Transverse colon (tissue), 4 donors: ENCODE measurements at regions not wholly inside any gene's neighbourhood (a gene's known extent, or its start where the extent isn't known, plus 50 kb on each side); places are given as distances from the start of the nearest gene placed in this dataset.

Experiments
- DNase-seq: peaks from one replicate; pipeline ENCODE4 v3.0.0-alpha.2; 2019
- H3K27ac ChIP-seq, 4 donors: fragments of 200-600 bp; sonication (generic); 2 replicates each; pipeline ENCODE4 v1.5.1; 2016 to 2018; ENCODE audit warnings: inconsistent platforms in 4 of 4
- H3K27me3 ChIP-seq: fragments of 200-600 bp; sonication (generic); 2 replicates; pipeline ENCODE4 v1.5.1; 2017; ENCODE audit warnings: inconsistent platforms
- H3K36me3 ChIP-seq, 4 donors: fragments of 200-600 bp; sonication (generic); 2 replicates each; pipeline ENCODE4 v1.5.1; 2017 to 2019; ENCODE audit warnings: inconsistent platforms in 4 of 4
- H3K4me1 ChIP-seq, 4 donors: fragments of 200-600 bp; sonication (generic); 2 replicates each; pipeline ENCODE4 v1.5.1; 2017 to 2020; ENCODE audit warnings: inconsistent platforms in 4 of 4
- H3K4me3 ChIP-seq, 4 donors: fragments of 200-600 bp; sonication (generic); 1 replicate in 1 of 4; 2 replicates in 3 of 4; pipeline versions ENCODE4 v1.5.1 to v1.6.1; 2017 to 2019; ENCODE audit warnings: inconsistent platforms in 4 of 4
- H3K9me3 ChIP-seq, 2 donors: fragments of 200-600 bp; sonication (generic); 2 replicates each; pipeline ENCODE4 v1.5.1; 2017 to 2019; ENCODE audit warnings: inconsistent platforms in 2 of 2
- CTCF ChIP-seq, 5 experiments: fragments of 200-600 bp in 3 of 5; fragments of 450-650 bp in 2 of 5; sonication (generic) in 3 of 5; IDR thresholded peaks; 1 replicate in 2 of 5; 2 replicates in 3 of 5; pipeline ENCODE4 v1.5.1; 2016 to 2017; ENCODE audit warnings: antibody characterized with exemption in 5 of 5, inconsistent platforms in 3 of 5, mild to moderate bottlenecking in 2 of 5, moderate library complexity in 1 of 5
- EP300 ChIP-seq: sonication (generic); formaldehyde crosslinking; IDR thresholded peaks from one replicate; pipeline ENCODE4 v1.6.1; 2017; ENCODE audit warnings: antibody characterized with exemption, low read depth
- POLR2A ChIP-seq: fragments of 450-650 bp; IDR thresholded peaks from one replicate; pipeline ENCODE4 v1.6.1; 2016; ENCODE audit warnings: antibody characterized with exemption, mild to moderate bottlenecking, moderate library complexity
- POLR2AphosphoS5 ChIP-seq, 3 donors: sonication (generic); formaldehyde crosslinking; IDR thresholded peaks; one replicate each; pipeline ENCODE4 v1.6.1; 2016; ENCODE audit warnings: antibody characterized with exemption in 3 of 3
- WGBS, 2 donors: methylation state at CpG; one replicate each; pipeline ENCODE4 v1.1.5; 2018; ENCODE audit warnings: low coverage in 1 of 2; 5-methylcytosine and 5-hydroxymethylcytosine counted together
- in situ Hi-C, 4 donors: fragments of 200-750 bp; cut with MboI; loops; one replicate each; pipeline versions ENCODE4 v1.15.0 to v1.15.1; 2017; ENCODE audit warnings: low sequenced_read_pairs in 3 of 4, low pct_ligation_motif_present in 1 of 4, low pct_unique_long_range_greater_than_20kb in 1 of 4
- intact Hi-C: fragments of 100-400 bp; cut with DNase I; formaldehyde crosslinking; loops from one replicate; pipeline ENCODE4 v1.15.1; 2023; ENCODE audit warnings: low total_unique reads

GRCh38 chr11:31995525-31996094, 95.3 kb upstream of the RCN1 start:
- no peaks in the 10 kb centered on the region for H3K4me1 ChIP-seq
- H3K9me3 ChIP-seq, result no peaks in the 10 kb centered on the region
- H3K27me3 ChIP-seq, result no peaks in the 10 kb centered on the region
- H3K36me3 ChIP-seq, result no peaks in the 10 kb centered on the region
- WGBS, 2 donors, result 27 to 38% methylated on average over 1 to 2 of the region's 2 CpGs
- H3K27ac ChIP-seq, result no peak overlapping the region
- no peak for DNase-seq
- no peak for TF ChIP-seq EP300
- no peak for TF ChIP-seq POLR2AphosphoS5 (IDR thresholded peaks at IDR 0.05)
- TF ChIP-seq POLR2A, result no peak
- TF ChIP-seq CTCF (IDR thresholded peaks at IDR 0.05), result no peak
- intact Hi-C loops, result no loop called here
- no peak overlapping the region for H3K4me3 ChIP-seq
- in situ Hi-C loops, result no loop called here

- Histone ChIP-seq H3K4me3 (no peak overlapping the region), H3K27me3 (no peaks in the 10 kb centered on the region), H3K27ac (no peak overlapping the region), H3K4me1 (no peaks in the 10 kb centered on the region), H3K36me3 (no peaks in the 10 kb centered on the region), H3K9me3 (no peaks in the 10 kb centered on the region)
- WGBS, 2 donors, result 78 to 92% methylated on average over 7 of the region's 7 CpGs
- TF ChIP-seq EP300 (no peak), POLR2AphosphoS5 (IDR thresholded peaks at IDR 0.05) (no peak), CTCF (IDR thresholded peaks at IDR 0.05) (no peak), POLR2A (no peak)
- DNase-seq, result no peak
- in situ Hi-C loops, result no loop called here
- intact Hi-C loops, result no loop called here
Observed at GRCh38 chr11:31995032-31995431, 95.8 kb upstream of the RCN1 start.

- Histone ChIP-seq H3K4me3 (no peak overlapping the region), H3K27me3 (peaks cover 38% of the 10 kb centered on the region), H3K27ac (no peak overlapping the region), H3K4me1 (no peaks in the 10 kb centered on the region), H3K9me3 (no peaks in the 10 kb centered on the region), H3K36me3 (no peaks in the 10 kb centered on the region)
- TF ChIP-seq CTCF (IDR thresholded peaks at IDR 0.05) (no peak), POLR2AphosphoS5 (IDR thresholded peaks at IDR 0.05) (no peak), POLR2A (no peak), EP300 (no peak)
- in situ Hi-C loops, result no loop called here
- WGBS, 2 donors, result 35 to 45% methylated on average over 2 to 61 of the region's 64 CpGs
- intact Hi-C loops, result no loop called here
- no peak for DNase-seq
Observed at GRCh38 chr11:31987118-31988005, 103.5 kb upstream of the RCN1 start.

GRCh38 chr11:31986201-31986889, 104.5 kb upstream of the RCN1 start:
- Histone ChIP-seq H3K27me3 (peaks cover 38% of the 10 kb centered on the region), H3K36me3 (no peaks in the 10 kb centered on the region), H3K4me1 (no peaks in the 10 kb centered on the region), H3K27ac (no peak overlapping the region), H3K9me3 (no peaks in the 10 kb centered on the region), H3K4me3 (no peak overlapping the region)
- in situ Hi-C loops (no loop called here), intact Hi-C loops (no loop called here)
- WGBS, 2 donors, result 64% methylated on average over 5 to 10 of the region's 10 CpGs
- TF ChIP-seq POLR2A, result no peak
- no peak for TF ChIP-seq CTCF (IDR thresholded peaks at IDR 0.05)
- no peak for TF ChIP-seq EP300
- no peak for TF ChIP-seq POLR2AphosphoS5 (IDR thresholded peaks at IDR 0.05)
- DNase-seq, result no peak
